SW 1271 (cell line): ENCODE measurements at regions not wholly inside any gene's neighbourhood (a gene's known extent, or its start where the extent isn't known, plus 50 kb on each side); places are given as distances from the start of the nearest gene placed in this dataset.

Experiments used
- DNase-seq, 2 experiments: peaks; one replicate each; lab custom pipeline; 2025; lab: John Stamatoyannopoulos, UW

GRCh38 chr18:40949114-40949950 lies 1005.7 kb upstream of the PIK3C3 start:
- DNase-seq, result no peak

- no peak for DNase-seq
Measured at GRCh38 chr18:40944576-40944975, 1010.5 kb upstream of the PIK3C3 start.

- no peak for DNase-seq
Measured at GRCh38 chr18:40939656-40940515, 1015.1 kb upstream of the PIK3C3 start.

GRCh38 chr18:40938615-40939014 lies 1016.4 kb upstream of the PIK3C3 start:
- DNase-seq, result no peak

GRCh38 chr18:40937386-40937785 lies 1017.6 kb upstream of the PIK3C3 start:
- DNase-seq, result no peak

GRCh38 chr18:40935423-40935822 lies 1019.6 kb upstream of the PIK3C3 start:
- DNase-seq, result peak in 1 of 2 experiments; percentile 1

GRCh38 chr18:40932862-40933261 lies 1022.2 kb upstream of the PIK3C3 start:
- no peak for DNase-seq

- DNase-seq, result no peak
Measured at GRCh38 chr18:40930211-40930882, 1024.7 kb upstream of the PIK3C3 start.

GRCh38 chr18:40929399-40929798 lies 1025.6 kb upstream of the PIK3C3 start:
- DNase-seq, result no peak

GRCh38 chr18:40926679-40927078 lies 1028.4 kb upstream of the PIK3C3 start:
- DNase-seq, result no peak

GRCh38 chr18:40925071-40925541 lies 1029.9 kb upstream of the PIK3C3 start:
- DNase-seq, result no peak

- DNase-seq, result no peak
Measured at GRCh38 chr18:40921845-40922629, 1033.0 kb upstream of the PIK3C3 start.

- no peak for DNase-seq
Measured at GRCh38 chr18:40917056-40917455, 1038.0 kb upstream of the PIK3C3 start.

- DNase-seq, result no peak
Measured at GRCh38 chr18:40915724-40916123, 1039.3 kb upstream of the PIK3C3 start.

GRCh38 chr18:40911582-40912254 lies 1043.3 kb upstream of the PIK3C3 start:
- DNase-seq, result no peak

GRCh38 chr18:40911041-40911440 lies 1044.0 kb upstream of the PIK3C3 start:
- no peak for DNase-seq

GRCh38 chr18:40907842-40908241 lies 1047.2 kb upstream of the PIK3C3 start:
- DNase-seq, result no peak

GRCh38 chr18:40904295-40904694 lies 1050.7 kb upstream of the PIK3C3 start:
- DNase-seq, result no peak

GRCh38 chr18:40902436-40902835 lies 1052.6 kb upstream of the PIK3C3 start:
- DNase-seq, result no peak

- no peak for DNase-seq
Measured at GRCh38 chr18:40897884-40898283, 1057.2 kb upstream of the PIK3C3 start.

- DNase-seq, result no peak
Measured at GRCh38 chr18:40883271-40883670, 1071.8 kb upstream of the PIK3C3 start.
